Stimulated activated naive CD8-positive, alpha-beta T cell treated with anti-CD3 and anti-CD28 coated beads, Interleukin-15, Interleukin-2, amounts not matched to agents 100 U/mL and 50 U/mL, for 24 hours (primary cell): ENCODE measurements at regions not wholly inside any gene's neighbourhood (a gene's known extent, or its start where the extent isn't known, plus 50 kb on each side); places are given as distances from the start of the nearest gene placed in this dataset.

Source experiments
- ATAC-seq: fragments of 150-1000 bp; cut with Tn5 transposase; one replicate; pipeline ENCODE4 v1.10.0; 2021
- DNase-seq: peaks from one replicate; pipeline ENCODE4 v3.0.0; 2021

DNA sequence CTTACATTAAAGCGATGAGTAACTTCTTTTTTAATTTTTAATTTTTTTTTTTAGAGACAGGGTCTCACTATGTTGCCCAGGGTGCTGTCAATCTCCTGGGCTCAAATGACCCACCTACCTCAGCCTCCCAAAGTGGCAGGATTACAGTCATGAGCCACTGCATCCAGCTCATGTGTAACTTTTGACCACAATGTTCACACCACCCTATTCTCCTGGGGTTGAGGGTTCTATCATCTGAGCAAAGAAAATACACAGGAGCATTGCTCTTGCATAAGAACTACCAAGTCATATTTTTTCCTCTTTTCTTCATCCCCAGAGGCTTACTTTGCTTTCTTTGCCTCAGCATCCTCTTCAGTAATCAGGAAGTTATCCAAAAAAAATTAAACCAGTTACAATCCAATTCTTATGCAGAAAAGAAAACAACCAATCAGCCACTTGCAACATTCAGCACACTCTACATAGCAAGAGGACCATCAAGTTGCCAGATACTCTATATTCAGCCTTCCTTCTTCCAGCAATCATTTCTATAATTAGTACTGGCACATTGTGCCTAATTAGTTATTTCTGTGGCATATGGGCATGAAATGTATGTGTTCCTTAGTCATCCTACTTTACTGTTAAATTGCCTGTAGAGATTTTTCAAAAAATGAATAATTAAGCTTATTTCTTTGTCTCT is 345.6 kb downstream of the AKAIN1 start:
- DNase-seq (no peak), ATAC-seq (no peak)

DNA sequence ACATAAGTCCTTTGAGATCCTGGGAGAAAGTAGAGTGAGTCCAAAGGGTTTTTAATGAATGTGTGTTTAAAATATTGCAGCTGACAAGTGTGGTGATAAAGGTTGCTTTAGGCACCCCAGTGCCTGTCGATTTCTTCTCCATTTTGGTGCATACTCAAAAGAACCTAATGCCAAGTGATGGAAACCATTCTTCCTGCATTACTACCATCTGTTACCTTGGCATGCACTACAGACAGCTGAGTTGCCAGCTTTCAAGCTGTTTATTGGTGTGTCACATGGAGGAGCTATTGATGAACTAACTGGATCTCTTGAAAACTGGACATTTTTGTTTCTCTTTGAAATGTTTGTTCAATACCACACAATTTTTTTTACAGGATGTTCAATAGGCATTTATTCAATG is 350.0 kb downstream of the AKAIN1 start:
- ATAC-seq = no peak
- no peak for DNase-seq

DNA sequence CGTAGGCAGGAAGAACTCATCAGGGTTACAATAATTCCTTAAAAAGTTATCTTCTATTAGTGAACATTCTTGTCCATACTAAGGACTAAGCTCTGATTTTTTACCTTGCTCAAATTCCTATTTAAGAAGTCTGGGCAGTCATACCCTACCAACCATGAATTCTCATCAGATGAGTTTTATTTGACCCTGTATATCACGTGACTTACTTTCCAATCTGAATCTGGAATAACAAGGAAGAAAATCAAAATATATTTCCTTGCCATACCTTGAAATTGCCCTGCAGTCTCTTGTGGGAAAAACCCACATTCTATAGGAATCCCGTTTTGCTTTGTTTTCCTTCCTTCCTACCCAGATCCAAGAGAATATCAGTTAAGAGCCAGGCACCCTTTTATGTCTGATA is 352.7 kb downstream of the AKAIN1 start:
- DNase-seq (no peak), ATAC-seq (no peak)

DNA sequence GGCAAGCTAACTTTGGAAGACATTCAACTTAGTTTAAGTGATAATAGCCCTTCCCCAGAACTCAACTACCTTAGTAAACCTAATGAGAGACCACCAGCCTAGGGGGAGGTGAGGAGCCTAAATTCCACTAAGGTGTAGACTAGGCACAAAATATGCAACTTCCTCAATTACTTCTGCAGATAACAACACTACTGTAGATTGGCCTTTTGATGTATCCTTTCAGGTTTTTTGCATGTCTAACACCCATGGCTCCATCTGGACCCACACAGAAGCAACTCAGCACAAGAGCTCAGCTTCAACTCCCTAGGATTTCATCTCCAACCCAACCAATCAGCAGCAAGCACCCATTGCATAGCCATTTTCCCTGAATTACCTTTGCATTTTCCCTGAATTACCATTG is 353.3 kb downstream of the AKAIN1 start:
- no peak for DNase-seq
- ATAC-seq = no peak

DNA sequence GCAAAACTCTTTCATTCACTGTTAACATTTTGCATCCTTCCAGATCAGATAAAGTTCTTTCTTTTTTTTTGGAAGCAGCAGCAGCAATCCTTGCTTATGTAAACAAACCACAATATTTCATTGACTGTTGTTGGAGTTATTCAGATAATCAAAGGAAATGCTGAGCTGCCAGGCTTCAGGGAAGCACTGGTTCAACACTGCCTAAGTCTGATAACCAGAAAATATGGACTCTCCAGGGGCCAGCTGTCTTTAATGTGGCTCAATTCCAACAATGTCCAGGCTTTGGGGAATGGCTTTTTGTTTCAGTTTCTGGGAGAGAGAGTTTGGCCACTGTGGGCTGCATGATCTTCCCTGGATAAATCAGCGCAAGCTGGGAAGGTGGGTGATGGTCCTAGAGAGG is 354.3 kb downstream of the AKAIN1 start:
- ATAC-seq (no peak), DNase-seq (no peak)

DNA sequence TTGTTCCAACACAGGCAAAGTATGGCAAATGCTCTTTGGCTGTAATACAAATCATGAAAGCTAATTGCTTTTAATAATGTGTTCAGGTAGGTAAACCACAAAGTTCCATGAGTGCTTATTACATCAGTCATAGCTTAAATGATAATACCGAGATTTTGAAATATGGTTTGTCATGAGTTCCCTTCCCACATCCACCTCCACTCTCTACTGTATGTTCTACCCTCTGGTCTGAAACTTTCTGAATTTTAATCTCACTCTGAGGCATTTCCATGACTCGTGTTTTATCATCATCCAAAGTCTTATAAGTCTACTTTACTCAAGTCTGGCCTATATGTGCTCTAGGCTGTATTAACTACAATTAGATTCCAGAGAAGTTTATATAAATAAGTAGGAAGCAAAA is 354.8 kb downstream of the AKAIN1 start:
- ATAC-seq = no peak
- DNase-seq = no peak

DNA sequence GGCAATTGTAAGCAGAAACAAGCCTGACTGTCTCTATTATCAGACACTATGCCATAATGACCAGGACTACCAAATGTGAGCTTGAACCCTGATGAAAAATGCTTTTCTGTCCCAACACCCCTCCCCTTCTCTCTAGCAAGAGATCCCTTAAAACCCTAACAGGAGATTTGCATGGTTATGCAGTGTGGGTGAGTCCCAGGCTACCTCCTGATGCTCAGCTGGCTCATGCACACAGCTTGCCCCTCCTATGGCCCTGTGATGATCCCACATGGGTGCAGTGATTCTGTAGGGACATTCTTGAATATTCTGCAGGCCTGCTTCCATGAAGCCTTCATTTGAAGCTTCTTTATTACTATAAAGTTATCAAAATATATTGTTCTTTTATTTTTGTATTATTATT is 357.4 kb downstream of the AKAIN1 start:
- ATAC-seq (no peak), DNase-seq (no peak)

DNA sequence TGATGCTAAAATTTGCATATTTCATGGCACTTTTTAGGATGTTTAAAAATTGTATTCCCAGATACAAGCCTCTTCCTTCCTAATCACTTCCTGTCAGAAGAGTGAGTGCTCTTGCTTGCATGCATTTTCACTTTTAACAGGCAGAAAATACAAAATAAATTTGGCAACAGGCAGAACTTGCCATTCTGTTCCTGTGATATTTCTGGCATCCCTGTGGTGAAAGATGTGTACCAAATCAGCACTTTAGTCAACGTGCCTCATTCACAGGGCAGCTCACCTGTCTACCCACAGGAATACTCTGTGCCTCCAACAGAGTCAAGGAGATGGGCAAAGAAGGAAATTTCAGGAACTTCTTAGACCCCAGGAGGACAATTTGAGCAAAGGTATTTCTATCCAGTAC is 360.9 kb downstream of the AKAIN1 start:
- DNase-seq = no peak
- ATAC-seq = no peak

DNA sequence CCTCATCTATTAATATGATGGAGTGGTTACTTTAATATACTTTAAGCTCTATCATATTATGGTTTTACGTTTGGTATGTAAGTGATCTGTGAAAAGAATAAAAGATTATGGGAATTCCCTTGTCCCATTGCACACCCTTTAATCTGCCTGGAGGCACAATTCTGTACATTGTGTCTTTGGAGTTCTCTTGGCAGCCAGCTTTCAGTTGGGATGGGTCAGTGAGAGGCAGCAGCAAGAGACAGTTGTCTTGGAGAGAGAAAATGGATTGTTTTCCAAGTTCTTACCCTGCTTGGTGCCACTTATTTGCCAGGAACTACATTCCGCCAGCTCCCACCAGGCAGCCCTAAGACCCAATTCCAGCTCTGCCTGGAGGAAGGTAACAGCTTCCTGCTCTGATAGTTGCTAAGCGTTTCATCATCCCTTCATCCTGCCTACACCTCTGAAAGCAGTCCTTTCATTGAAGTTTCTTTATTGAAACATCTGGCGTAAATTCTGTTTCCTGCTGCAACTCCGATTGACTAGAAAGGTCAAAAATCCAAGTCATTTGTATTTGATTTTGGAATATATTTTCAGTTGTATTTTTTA is 365.2 kb downstream of the AKAIN1 start:
- ATAC-seq = no peak
- no peak for DNase-seq

DNA sequence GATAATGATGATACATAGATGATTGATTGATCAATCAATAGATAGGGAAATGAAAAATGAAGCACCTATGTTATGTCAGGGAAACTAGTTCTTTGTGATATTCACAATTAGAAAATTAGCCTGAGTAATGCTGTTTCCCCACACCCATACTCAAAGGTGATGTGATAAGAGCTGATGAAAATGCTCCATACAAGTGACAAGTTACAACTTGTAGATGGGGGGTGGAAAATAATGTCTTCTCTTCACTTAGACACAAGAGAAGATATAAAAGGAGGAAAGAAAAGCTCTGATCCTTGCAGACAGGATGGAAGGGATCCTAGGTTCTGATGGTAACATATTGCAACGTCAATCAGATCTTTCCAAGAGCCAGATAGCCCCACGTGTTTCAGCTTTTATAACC is 365.9 kb downstream of the AKAIN1 start:
- ATAC-seq = no peak
- DNase-seq = no peak

DNA sequence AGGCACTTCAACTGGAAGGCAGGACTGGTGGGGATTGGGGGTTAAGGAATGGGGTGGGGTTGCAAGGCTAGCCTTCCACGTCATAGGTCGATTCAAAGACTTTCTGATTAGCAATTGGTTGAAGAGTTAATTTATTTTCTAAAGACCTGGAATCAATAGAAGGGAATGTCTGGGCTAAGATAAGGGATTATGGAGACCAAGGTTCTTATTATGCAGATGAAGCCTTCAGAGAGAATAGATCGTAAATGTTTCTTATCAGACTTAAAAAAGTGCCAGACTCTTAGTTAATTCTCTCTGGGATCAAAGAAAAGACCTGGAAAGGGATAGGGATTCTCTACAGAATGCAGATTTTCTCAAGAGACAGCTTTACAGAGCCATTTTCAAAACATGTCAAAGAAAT is 368.0 kb upstream of the DLGAP1 start:
- no peak for ATAC-seq

DNA sequence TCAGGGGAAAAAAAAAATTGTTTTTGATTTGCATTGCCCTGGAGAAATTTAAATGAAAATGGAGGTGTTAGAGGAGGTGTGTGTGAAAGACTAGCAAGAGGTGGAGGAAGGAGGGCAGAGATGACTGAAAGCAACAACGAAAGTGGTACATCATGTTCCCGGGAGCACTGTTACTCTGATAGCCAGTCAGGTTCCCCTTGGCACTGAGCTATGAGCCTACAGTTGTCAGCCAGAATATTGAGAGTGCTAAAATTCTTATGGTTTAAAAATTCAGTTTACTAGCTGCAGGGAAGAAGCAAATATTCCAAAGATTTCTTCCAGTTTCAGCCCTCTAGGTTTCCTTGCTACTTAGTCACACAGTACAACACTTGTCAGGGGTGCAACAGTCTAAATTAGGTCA is 366.7 kb upstream of the DLGAP1 start:
- DNase-seq (no peak), ATAC-seq (no peak)

More for the DNA sequence above, 368.0 kb upstream of the DLGAP1 start:
- DNase-seq = no peak

DNA sequence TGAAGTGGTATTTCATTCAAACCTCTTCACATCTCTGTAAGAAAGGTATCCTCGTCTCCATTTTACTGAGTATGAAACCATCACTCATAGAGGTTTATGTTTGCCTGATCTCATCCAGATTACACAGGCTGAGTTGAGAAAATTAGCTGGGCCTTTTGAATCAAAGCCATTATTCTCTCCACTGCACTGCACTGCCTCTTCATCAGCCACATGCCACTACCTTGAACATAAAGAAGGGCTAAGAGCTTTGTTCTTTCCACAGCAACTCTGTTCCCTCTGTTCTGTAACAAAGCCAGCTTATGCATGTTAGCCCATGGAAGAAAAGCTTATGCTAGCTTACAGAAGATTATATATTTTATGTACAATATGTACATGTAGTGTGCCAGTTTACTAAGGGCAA is 362.6 kb upstream of the DLGAP1 start:
- no peak for DNase-seq
- no peak for ATAC-seq

DNA sequence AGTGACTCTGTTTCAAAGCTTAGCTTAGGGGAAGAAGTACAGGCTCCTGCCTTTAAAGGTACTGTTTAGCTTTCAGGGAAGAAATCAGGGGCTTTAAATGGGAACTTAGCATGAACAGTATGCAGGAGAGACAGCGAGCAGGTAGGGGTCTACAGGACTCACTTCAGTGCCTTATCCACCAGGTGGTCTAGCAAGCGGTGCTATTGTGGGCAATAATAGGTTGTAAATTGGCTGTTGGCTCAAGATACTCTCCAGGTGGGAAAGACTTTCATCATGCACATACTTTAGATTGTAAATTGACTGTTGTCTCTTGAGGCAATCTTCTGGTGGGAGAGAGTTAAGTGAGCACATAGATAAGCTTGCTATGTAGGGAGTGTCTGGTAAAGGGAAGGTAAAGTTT is 358.6 kb upstream of the DLGAP1 start:
- no peak for DNase-seq
- ATAC-seq = no peak

DNA sequence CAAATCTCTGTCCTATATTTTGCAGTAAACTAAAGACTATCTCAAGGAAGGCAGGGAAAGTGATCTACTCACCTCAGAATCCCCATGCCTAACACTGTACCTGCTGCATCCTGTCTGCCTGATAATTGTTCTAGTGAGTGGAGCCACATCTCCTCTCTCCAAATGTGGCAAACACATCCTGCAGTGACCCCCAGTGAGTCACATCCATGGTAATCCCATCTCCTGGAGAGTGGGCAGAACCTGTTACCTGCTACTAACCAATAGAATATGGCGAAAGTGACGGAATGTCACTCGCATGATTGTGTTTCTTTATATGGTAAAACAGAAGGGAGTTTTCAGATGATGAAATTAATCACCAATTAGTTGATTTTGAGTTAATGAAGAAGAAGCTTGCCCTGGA is 353.8 kb upstream of the DLGAP1 start:
- DNase-seq = no peak
- ATAC-seq = no peak

DNA sequence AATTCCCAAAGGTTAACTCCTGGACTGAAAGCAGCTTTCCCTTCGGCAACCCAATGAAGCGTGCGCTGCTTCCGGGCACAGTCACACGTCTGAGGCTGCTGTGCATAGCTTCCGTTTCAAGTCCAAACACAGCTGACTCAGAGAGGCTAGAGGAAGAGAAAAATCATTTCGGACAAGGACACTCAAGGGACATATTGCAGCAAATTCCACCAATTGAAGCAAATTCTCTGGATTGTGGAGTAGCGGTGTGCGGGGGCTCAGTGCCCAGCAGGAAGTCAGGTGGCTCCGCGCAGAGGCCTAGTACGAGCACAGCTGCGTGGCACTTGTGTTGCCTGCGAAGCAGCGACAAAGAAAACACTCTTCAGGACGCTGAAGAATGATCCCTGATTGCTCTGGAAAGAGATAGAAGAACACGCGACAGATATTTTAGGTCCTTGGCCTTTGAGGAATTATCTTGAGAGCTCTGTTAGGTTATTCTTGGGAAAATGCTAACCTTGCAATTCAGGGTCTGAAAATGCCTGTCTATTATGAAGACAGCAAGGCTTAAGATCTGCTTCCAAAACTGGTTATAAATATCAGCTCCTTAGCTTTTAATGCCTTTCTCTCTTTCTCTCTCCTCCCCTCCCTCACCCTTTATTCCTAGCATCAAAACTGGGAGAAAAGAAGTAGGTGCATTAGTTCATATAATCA is 352.6 kb upstream of the DLGAP1 start:
- no peak for DNase-seq

DNA sequence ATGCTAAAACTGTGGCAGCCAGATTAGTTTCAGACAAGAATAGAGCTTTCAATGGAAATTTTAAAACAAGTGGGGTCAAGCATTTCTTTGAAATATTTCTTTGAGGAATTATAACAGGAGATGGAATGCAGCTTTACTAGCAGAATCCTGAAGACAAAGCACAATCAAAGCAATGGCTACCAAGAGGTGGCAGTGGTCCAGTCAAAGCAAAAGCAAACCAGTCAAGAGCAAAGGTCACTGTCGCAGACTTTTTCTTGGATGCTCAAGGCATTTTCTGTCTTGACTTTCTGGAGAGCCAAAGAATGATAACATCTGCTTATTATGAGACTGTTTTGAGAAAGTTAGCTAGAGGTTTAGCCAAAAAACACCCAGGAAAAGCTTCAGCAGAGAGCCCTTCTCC is 351.2 kb upstream of the DLGAP1 start:
- DNase-seq (no peak), ATAC-seq (no peak)

More for the DNA sequence above, 352.6 kb upstream of the DLGAP1 start:
- no peak for ATAC-seq

DNA sequence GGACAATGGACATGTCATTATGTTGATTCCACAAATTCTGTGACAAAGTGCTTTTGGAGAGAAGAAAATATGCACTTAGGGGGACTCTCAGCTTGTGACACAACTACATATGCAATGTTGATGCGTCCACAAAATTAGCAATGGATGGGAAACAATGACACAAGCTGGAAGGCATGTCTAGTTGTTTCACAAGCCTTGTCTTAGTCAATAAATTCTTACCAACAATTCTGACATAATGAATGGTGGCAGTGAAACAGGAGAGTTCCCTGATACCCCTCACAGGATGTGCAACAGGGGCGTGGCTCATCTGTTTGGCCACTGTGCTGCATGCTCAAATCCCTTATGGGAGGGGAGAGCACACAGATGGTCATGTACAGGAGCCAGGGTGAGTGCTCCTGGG is 347.2 kb upstream of the DLGAP1 start:
- no peak for ATAC-seq
- no peak for DNase-seq

DNA sequence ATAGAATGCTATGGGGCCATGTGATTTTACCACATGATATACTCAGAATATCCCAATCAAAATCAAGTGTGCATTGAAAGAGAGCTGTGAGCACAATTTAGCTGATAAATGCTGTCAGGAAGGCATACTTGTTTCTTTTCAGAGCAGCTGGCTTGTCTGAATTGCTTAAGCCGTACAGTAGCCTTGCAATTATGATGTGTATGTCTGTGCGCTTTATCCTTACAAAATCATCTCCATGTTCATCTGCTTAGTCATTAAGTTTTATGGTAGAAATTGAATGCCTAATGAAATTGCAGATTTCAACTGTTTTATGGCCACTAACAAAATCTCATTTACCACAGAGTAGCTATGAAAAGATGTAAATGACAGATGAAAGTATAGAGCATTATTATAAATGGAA is 346.0 kb upstream of the DLGAP1 start:
- no peak for DNase-seq
- ATAC-seq = no peak

DNA sequence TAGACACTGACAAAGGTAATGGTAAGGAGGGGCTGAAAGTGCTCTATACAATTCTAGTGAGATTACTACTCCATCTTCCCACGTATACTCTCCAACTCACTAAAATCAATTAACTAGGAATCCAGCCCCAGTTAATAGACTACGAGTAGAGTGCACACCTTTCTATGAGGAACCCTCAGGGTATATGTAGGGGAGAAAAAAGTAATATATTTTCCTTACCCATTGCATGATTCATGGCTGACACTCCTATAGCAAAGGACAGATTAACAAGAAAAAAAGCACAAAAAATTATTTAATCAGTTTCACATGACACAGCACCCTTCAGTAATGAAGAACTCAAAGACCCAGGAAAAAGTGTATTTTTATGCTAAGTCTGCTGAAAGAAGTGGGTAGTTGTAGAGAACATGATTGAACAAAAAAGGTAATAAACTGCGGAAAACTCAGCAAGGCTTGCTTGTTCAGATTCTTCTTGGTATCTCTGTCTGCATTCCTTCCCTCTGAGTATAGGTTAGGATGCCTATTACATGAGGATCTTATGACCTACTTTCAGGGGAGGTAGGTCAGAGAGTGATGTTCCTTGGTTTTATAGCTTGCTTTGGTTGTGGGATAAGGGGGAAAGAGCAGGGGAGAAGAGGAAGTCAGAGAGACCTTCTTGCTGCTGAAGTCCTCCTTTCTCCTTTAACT is 342.0 kb upstream of the DLGAP1 start:
- ATAC-seq (no peak), DNase-seq (no peak)

DNA sequence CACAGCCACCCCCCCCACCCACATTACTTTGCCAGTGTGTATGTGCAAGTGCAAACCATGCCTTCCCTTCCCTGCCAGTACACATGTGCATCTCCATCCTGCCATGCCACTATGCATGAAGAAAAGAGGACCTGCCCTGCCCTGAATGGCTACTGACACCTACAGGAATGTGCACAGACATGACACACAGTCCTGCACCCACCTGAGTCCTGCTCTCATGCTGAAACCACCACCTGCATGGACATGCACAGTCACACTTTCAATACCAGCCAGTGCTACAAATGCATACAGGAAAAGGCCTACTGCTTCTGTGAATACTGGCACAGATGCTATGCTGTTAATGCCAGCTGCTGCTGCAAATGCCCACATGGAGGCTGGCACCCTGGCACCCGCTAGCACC is 334.4 kb upstream of the DLGAP1 start:
- DNase-seq (no peak), ATAC-seq (no peak)

DNA sequence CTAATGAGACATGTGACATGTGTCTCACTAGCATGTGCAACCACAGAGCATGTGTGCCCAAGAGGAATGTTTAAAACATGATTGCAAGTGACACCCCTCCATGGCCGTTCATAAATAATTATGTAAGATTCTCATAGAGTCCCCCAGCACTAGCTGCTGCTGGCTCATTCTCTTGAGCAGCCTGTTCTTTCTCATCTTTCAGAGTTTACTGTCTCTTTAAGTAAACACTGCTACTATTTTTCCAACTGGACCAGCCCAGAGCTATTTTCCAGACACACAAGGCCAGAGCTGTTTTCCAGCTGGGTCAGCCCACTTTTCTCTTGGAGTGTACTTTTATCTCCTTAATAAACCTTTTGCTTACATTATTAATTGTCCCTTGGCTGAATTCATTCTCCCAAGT is 326.8 kb upstream of the DLGAP1 start:
- ATAC-seq (no peak), DNase-seq (no peak)

DNA sequence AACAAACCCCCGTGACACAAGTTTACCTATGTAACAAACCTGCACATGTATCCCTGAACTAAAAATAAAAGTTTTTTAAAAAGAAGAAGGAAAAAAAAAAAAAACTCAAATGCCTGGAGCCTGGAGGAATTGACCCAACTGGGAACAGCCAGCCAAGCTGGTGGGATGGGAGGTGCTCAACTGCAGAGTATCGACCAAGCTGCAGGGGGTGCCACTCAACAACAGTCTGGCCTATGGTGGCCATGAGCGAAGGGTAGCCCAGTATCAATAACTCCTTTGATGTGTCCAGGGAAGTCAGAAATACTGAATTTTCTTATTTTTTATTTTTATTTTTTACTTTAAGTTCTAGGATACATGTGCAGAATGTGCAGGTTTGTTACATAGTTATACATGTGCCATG is 310.3 kb upstream of the DLGAP1 start:
- no peak for DNase-seq
- ATAC-seq = no peak
